Uterus (tissue), 2 donors: ENCODE measurements at regions not wholly inside any gene's neighbourhood (a gene's known extent, or its start where the extent isn't known, plus 50 kb on each side); places are given as distances from the start of the nearest gene placed in this dataset.

Experiments used
- CTCF ChIP-seq, 4 experiments: fragments of 200-600 bp in 2 of 4; fragments of 450-650 bp in 2 of 4; sonication (generic) in 2 of 4; IDR thresholded peaks; one replicate each; pipeline ENCODE4 v1.5.1; 2016 to 2019; ENCODE audit warnings: antibody characterized with exemption in 4 of 4, mild to moderate bottlenecking in 2 of 4, moderate library complexity in 1 of 4
- POLR2A ChIP-seq, 2 donors: fragments of 450-650 bp; IDR thresholded peaks; one replicate each; pipeline ENCODE4 v1.6.1; 2016; ENCODE audit warnings: antibody characterized with exemption in 2 of 2, mild to moderate bottlenecking in 1 of 2, moderate library complexity in 1 of 2

- no peak for TF ChIP-seq CTCF (IDR thresholded peaks at IDR 0.05)
- TF ChIP-seq POLR2A (IDR thresholded peaks at IDR 0.05): no peak
Measured at GRCh38 chr19:31018936-31019335, 330.3 kb downstream of the TSHZ3 start.
